Right renal cortex interstitium (tissue), 3 donors: ENCODE measurements at regions not wholly inside any gene's neighbourhood (a gene's known extent, or its start where the extent isn't known, plus 50 kb on each side); places are given as distances from the start of the nearest gene placed in this dataset.
"Not testable (repeated sequence)": the region's sequence is repeated elsewhere in the genome, so short reads cannot be mapped to it uniquely, and the experiment has no call there.

ENCODE experiments used
- DNase-seq, 3 donors: peaks; one replicate each; pipeline ENCODE4 v3.0.0-alpha.2; 2013; ENCODE audit warnings: low read depth in 3 of 3, low spot score in 2 of 3

DNA sequence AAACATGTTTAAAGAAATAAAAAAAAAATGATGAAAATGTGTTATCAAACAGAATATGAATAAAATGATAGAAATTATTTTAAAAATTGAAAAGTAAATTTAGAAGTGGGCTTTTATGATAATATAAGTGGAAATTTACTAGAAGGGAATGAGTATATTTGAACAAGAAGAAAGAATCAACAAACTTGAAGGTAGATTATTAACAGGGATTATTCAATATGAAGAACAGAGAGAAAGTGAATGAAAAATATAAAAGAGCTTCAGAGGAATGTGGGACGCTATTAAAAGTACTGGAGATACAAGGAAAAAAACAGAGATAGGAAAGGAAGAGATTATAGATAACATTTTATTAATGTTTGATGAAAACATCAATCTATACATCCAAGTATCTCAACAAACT, 1014.4 kb upstream of the CITED2 start:
- DNase-seq = no peak

DNA sequence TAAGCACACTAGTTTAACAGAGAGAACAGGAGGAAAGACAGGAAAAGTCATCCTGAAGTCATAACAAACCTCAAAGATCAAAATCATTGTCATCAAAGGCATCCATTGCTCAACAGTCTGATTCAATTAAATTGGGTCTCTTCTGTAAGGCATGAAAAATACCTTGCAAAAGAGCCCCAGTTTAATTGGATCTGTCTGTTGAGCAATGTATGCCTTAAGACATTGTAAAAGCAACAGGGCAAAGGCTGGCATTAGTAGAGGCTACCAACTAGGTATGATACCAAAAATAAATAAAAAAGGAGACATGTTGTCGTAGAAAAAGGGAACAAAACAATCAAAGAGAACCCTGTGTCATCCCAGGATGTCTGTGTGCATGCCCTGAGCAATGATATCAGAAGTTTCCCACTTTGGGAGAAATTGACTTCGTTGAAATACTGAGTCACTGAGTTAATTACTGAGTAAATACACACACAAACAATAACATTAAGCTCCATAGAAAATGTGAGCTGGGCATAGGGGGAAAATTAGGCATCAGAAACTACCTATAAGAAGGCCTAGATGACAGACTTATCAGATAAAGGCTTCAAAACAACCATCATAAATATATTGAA, 1013.8 kb upstream of the CITED2 start:
- no peak for DNase-seq

DNA sequence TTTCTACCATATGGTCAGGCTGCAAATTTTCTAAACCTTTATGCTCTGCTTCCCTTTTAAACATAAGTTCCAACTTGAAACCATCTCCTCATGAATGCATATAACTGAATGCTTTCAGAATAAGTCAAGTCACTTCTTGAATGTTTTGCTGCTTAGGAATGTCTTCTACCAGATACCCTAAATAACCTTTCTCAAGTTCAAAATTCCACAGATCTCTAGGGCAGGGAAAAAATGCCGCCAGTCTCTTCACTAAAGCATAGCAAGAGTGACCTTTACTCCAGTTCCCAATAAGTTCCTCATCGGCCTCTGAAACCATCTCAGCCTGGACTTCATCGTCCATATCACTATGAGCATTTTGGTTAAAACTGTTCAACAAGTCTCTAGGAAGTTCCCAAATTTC, 1011.2 kb upstream of the CITED2 start:
- DNase-seq = no peak

DNA sequence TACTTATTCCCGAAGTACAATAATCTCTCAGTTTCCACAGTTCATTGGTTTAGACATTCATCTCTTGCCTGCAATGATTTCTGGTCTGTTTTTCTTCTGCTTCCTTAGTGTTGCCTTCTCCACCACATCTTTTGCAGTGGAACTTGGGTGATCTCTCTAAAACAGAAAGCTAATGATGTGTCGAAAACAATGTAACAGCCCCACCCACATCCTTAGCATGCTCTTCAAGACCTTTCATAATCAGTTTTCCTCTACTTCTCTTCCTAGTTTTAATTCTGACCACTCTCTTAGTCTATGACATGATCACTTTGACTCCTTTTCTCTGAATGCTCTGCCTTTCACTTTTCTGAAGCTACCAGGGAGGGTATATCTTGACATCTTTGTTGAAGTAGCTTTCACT, 1007.9 kb upstream of the CITED2 start:
- DNase-seq = no peak

DNA sequence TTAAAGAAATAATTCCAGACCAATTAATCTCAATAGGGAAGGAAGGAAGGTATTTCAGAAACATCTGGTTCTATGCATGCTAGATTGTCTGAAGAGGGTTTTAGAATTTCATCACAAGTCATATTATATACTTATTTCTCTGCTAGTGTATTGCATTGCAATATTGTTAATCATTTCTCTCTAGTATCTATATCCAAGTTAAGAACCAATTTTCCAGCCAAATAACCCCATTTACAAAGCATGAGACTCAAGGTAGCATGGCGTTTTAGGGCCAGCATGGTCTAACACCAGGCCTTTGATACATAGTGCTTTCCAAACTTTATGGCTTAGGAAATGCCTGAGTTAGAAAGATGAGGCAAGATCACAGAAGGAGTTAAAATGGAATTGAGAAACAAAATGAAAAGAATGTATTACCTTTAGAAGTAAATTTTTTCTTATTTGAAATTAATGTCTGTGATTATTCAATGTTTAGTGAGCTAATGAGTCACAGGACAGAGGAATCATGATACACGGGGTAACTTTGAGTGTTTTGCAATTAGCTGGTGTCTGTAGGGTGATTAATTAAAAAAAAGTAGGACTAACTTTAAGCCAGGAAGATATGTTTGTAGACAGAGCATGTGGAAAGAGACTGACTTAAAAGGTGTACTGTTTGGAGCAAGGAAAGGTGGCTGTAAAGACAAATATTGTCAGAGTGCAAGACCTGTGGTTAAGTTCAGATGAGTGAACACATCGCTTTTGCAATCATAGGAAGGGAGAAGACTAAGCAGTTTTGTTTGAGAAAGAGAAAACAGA, 1006.2 kb upstream of the CITED2 start:
- no peak for DNase-seq

DNA sequence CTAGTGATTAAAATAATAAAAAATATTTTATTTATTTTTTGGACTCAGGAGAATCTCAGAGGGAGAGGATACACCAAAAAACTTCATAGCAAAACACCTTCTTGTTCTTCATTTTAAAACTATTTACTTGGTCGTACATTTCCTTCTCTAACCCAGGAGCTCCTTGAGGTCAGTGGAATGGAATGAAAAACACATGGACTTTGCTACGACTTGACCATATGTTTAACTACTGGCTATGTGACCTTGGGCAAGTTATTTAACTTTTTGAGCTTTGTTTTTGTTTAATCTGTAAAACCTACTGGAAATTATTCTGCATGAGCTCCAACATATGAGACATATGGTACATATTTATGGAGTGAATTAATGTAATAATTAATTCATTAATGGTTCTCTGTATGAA, 1005.5 kb upstream of the CITED2 start:
- DNase-seq = peak in 1 of 3 donors; percentile 2

DNA sequence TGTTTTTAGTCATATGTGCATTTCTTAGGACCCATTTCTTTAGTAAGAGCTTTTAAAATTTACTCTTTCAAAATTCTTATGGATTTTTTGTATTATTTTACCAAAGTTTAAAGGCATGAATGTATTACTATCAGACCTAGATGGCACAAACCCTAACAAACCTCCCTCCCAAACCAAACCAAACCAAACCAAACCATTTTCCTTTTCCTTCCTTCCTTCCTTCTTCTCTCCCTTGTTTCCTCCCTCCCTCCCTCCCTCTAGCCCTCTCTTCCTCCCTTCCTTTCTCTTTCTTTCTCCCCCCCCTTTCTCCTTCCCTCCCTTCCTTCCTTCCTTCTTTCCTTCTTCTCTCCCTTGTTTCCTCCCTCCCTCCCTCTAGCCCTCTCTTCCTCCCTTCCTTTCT, 1001.8 kb upstream of the CITED2 start:
- DNase-seq = no peak

DNA sequence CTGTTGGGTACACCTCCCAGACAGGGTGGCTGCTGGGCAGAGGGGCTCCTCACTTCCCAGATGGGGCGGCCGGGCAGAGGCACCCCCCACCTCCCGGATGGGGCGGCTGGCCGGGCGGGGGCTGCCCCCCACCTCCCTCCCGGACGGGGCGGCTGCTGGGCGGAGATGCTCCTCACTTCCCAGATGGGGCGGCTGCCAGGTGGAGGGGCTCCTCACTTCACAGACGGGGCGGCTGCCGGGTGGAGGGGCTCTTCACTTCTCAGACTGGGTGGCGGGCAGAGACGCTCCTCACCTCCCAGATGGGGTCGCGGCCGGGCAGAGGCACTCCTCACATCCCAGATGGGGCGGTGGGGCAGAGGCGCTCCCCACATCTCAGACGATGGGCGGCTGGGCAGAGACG, 999.3 kb upstream of the CITED2 start:
- not testable (repeated sequence) for DNase-seq

DNA sequence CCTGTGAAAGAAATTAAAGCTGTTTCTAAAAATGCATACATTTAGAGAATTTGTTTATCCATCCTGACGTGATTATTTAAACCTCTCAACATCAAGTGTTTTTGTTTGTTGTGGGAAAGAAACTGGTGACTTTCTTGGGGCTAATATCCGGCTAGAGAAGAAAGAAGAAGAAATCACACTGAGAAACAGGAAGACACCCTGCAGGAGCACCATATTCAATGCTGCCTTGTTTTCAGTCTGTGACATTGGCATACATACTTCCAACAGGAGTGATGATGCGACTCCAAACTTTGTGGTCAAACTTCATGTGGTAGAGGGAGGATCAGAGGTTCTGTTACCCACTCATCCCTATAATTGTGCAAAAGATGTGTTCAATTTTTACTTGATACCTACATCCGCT, 997.6 kb upstream of the CITED2 start:
- no peak for DNase-seq

DNA sequence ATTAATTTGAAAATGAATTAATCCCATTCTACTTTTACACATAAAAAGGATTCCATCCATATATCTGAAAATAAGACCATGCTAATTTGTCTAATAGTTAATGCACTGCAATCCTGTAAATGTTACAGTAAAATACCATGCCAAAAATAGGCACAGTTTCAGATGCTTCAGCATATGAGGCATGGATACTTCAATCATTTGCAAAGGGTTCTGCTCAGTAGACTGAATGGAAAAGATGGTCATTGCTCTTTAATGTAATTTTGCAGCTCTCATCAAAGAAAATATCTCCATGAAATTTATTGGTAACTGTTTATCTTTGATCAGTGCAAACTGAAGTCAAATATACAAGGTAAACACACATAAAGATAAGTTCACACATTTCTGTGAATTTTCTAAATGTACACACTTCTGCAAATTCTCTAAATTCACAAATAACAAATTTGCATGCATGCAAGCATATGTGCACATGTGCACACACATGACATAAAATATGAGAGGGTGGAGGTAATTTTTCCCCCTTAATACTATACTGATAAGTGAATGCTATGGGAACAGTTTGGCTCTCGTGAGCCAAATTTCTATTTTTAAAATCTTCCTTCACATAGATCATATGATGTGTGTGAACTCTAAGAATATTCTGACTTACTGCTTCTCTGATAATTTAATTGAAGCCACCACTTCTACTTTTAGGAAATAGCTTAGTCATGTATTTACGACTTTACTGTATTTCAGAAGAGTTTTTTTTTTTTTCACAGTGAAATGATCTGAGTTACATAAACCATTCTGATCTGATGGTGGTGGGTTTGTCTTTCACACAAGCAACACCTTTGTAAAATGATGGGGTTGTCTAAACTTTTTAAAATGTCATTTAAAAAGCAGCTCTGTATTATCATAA, 996.8 kb upstream of the CITED2 start:
- no peak for DNase-seq

DNA sequence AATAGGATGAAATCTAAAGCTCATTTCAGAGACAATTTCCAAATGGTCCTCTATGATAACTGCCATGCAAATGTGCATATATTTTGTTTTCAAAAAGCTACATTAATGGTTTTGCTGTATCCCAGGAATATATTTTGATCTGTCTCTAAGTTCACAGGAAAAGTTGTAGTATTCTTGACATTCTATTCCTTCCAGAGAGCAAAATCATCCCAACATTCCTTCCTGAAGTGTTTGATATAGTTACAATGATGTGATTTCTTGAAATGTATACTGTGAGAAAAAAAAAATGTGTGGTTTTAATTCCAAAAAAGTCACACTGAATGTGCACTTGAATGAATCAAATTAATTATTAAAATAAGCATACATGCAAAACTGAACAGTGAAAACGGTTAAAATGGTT, 996.0 kb upstream of the CITED2 start:
- DNase-seq = no peak

DNA sequence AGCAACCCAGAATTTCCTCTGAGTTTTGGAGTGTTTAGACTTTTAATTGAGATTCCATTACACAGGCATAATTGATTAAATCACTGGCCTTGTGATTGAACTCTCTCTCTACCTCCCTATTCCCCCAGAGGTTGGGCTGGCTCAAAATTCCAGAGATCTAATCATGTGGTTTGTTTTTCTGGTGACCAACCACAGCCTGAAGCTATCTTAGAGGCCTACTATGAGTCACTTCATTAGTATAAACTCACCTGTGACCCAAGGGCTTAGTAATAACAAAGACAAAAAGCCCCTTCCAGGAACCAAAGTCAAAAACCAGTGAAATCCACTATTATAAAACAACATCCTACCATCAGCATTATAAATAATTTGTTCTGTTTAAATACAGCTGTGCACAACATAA, 992.5 kb upstream of the CITED2 start:
- no peak for DNase-seq

DNA sequence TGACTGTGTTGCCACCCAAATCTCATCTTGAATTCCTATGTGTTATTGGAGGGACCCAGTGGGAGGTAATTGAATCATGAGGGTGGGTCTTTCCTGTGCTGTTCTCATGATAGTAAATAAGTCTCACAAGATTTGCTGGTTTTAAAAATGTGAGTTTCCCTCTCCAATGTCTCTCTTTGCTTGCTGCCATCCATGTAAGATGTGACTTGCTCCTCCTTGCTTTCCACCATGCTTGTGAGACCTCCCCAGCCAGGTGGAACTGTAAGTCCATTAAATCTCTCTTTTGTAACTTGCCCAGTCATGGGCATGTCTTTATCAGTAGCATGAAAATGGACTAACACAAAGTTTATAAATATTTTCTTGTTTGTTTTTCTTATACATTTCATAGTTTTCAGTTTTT, 990.5 kb upstream of the CITED2 start:
- no peak for DNase-seq

DNA sequence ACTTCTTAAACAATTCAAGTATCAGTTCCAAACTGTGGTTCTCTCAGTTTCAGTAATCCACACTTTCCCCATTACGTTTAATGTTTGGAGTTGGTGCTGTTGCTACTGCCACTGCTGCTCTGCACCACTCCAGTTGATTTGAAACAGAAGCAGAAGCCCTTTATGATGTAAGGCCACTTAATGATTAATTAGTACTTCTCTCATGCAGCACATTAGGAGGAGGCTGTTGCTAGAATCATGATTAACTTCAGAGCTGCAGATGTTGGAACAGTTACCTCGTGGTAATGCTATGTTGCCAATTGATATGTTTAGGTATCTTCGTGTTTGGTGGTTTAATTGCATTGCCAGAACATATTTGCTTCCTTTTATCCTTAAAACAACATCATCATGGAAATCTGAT, 986.2 kb upstream of the CITED2 start:
- no peak for DNase-seq

DNA sequence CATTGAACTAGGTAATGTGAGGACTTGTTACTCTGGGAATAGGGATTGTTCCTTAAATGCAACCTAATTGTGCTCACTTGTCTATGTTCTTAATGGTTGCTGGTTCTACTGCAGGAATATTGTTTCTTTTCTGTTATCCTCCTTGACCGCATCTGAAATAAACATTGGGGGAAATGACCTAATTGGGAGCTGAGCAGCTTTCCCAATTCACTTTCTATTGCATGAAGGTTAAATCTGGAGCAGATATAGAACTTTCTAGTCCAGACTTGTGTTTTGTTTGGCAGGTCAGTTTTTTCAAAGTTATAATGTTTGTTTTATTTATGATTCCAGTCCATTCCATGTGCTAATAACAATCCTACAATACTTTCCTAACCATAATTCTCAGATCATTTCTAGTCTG, 981.0 kb upstream of the CITED2 start:
- no peak for DNase-seq

DNA sequence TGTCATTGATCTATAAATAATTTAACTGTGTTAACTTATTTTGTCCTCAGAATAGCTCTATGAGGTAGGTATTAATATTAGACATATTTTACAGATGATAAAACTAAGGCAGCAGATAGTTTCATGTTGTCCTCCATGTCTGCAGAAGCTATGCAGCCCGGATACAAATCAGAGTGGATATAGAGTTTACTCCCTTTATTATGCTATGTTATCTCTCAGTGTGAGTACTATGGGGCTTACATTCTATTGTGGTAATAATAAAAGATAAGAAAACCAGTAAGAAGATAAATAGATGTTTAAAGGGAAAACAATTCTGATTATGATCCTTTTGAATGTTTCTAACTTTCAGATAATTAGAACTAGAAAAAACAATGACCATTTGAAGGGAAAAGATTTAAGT, 979.8 kb upstream of the CITED2 start:
- DNase-seq = no peak

DNA sequence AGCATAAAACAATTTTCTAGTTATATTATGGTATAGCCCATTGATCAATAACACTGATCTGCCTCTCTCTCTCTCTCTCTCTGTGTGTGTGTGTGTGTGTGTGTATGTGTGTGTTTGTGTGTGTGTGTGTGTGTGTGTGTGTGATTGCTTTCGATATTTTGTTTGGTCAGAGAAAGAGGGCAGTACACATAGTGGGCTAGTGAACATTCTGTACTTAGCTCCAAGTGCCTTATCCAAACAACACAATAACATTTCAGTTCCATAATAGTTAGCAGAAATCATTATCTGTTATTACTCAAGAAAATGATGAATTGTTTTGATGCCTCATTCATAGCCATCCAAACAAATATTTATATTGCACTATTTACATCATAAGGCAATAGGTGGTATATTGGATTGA, 979.1 kb upstream of the CITED2 start:
- no peak for DNase-seq

DNA sequence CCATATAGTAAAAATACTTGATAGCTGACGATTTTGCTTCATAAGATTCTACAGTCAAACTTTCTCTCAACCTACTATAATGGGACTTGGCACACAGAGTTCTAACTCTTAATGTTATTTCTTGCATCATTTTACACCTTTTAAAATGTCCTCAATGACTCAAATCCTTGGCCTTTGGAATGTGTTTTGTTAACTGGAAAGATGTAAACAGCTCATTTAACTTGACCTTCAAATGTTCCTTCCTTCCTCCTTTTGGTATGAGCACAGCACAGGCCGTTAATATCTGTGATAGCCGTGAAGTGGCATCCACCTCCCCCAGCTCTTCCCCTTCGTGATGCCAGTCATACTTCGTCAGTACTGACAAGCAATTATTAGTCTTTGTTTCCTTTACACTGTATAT, 972.0 kb upstream of the CITED2 start:
- DNase-seq = no peak

DNA sequence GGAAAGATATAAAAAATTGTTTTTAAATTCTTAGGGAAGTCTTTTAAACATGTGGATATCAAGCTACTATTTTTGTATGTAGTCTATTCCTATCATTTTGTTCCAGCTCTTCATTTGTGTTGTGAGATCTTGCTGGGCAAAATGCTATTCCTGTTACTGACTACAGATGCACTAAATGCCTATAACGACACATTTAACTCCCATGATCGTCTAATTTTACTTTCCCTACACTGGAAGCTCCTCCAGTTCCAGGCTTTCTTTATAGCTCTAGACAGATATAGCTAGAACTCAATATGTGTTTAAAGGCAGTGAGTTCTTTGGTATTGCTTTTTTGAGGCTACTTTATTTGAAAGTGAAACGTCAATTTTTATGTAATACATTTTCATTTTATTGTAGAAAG, 971.5 kb upstream of the CITED2 start:
- no peak for DNase-seq

DNA sequence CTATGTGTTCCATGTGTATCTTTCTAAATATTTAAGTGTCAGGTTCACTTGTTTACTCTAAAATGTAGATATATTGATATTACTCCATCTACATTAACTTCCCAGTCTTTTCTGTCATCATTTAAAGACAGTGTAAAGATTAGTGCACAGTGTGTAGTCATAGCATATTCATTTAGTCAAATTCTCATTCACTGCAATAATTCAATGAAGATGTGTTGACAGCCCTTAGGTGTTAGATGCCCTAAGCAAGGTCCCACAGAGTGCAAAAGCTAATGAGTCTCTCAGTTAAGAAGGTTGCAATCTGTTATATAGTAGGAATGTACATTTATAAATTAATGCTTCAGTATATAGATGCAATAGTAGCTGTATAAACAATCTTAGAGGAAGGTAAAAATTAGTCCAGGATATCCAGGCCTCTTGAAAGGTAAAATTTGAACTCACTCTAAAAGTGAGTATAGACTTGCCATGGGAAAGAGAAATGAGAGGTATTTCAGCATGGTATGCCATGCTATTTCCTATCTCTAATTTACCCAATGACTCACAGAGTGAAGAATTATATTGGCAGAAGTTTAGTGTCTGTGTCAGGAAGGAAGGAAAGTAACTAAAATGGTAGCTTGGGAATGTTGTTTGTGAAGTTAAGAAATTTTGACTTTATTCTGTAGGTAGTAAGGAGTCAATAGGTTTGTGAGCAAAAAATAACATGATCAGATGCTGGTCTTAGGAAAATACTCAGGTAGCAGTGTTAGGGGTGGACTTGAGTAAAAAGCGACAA, 969.9 kb upstream of the CITED2 start:
- DNase-seq = no peak

DNA sequence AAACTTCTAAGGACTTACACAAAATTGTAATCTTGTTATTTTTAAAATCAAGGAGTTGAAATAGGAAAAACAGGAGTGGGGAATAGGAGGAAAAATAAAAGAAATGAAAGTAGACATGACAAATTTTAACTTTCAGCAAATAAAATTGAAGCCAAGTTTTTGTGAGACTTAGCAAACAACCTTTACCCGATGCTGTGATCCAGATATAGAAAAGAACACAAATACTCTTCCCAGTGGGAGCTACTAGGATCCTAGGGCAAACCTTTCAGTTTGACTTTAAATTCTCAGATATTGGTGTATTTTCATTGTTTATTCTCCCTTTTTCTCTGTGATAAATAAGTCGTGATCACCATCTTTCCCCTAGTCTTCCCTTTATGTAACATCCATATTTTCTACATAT, 968.7 kb upstream of the CITED2 start:
- DNase-seq = no peak
